Inflammatory macrophage treated with lipopolysaccharide for 4 hours (primary cell): ENCODE measurements at regions not wholly inside any gene's neighbourhood (a gene's known extent, or its start where the extent isn't known, plus 50 kb on each side); places are given as distances from the start of the nearest gene placed in this dataset.

Experiments used
- DNase-seq: peaks from one replicate; pipeline ENCODE4 v3.0.0-alpha.2; 2020

GRCh38 chr3:109210501-109210900 is 74.0 kb downstream of the C3orf85 start:
- no peak for DNase-seq

- no peak for DNase-seq
Measured at GRCh38 chr3:109211941-109212340, 75.4 kb downstream of the C3orf85 start.

- DNase-seq, result no peak
Measured at GRCh38 chr3:109213321-109213720, 76.8 kb downstream of the C3orf85 start.

- peak; percentile 1 for DNase-seq
Measured at GRCh38 chr3:109224333-109224732, 87.8 kb downstream of the C3orf85 start.

GRCh38 chr3:109225516-109225915 is 89.0 kb downstream of the C3orf85 start:
- no peak for DNase-seq

- DNase-seq, result no peak
Measured at GRCh38 chr3:109228391-109229080, 87.8 kb downstream of the DPPA2 start.

- DNase-seq, result no peak
Measured at GRCh38 chr3:109229174-109229847, 87.0 kb downstream of the DPPA2 start.

GRCh38 chr3:109234300-109234699 is 82.0 kb downstream of the DPPA2 start:
- DNase-seq, result no peak

GRCh38 chr3:109241459-109242186 is 74.7 kb downstream of the DPPA2 start:
- DNase-seq, result no peak

GRCh38 chr3:109242187-109242523 is 74.2 kb downstream of the DPPA2 start:
- DNase-seq, result no peak
